Naive thymus-derived CD4-positive, alpha-beta T cell (primary cell): ENCODE measurements at regions not wholly inside any gene's neighbourhood (a gene's known extent, or its start where the extent isn't known, plus 50 kb on each side); places are given as distances from the start of the nearest gene placed in this dataset.

Experiments used
- ATAC-seq: fragments of 150-1000 bp; cut with Tn5 transposase; 2 replicates; pipeline ENCODE4 v1.10.0; 2021; ENCODE audit warnings: mild to moderate bottlenecking, moderate library complexity
- CTCF ChIA-PET: fragments of 350-600 bp; sonication (Branson Sonifier 250); formaldehyde crosslinking; loops from one replicate; lab custom pipeline; 2021; ENCODE audit warnings: antibody characterized with exemption; lab: Charles Lee
- POLR2A ChIA-PET: fragments of 350-600 bp; sonication (Branson Sonifier 250); formaldehyde crosslinking; loops from one replicate; lab custom pipeline; 2021; ENCODE audit warnings: antibody characterized with exemption, inconsistent platforms; lab: Charles Lee
- DNase-seq, 9 donors: peaks; one replicate each; pipeline versions ENCODE4 v3.0.0 to v3.0.0-alpha.2; 2020 to 2022; ENCODE audit warnings: mixed read lengths in 1 of 9
- H3K27ac ChIP-seq: one replicate; pipeline ENCODE4 v1.7.0; 2013; ENCODE audit warnings: mild to moderate bottlenecking, low read depth, low read length, moderate library complexity
- H3K27me3 ChIP-seq, 2 donors: one replicate each; pipeline ENCODE4 v1.7.0; 2013; ENCODE audit warnings: low read length in 2 of 2, mild to moderate bottlenecking in 2 of 2, moderate library complexity in 2 of 2; ENCODE audit not compliant: control insufficient read depth in 2 of 2, insufficient read depth in 2 of 2
- H3K36me3 ChIP-seq, 3 experiments: 1 replicate in 2 of 3; 2 replicates in 1 of 3; pipeline ENCODE4 v1.7.0; 2013; ENCODE audit warnings: low read length in 3 of 3, mild to moderate bottlenecking in 3 of 3, moderate library complexity in 1 of 3; ENCODE audit not compliant: insufficient read depth in 3 of 3, control insufficient read depth in 2 of 3
- H3K4me1 ChIP-seq, 2 donors: one replicate each; pipeline ENCODE4 v1.7.0; 2013; ENCODE audit warnings: low read length in 2 of 2, mild to moderate bottlenecking in 2 of 2, moderate library complexity in 1 of 2; ENCODE audit not compliant: control insufficient read depth in 2 of 2, insufficient read depth in 2 of 2
- H3K4me3 ChIP-seq: 2 replicates; pipeline ENCODE4 v1.7.0; 2013; ENCODE audit warnings: mild to moderate bottlenecking, low read length
- H3K9me3 ChIP-seq, 3 experiments: 1 replicate in 2 of 3; 2 replicates in 1 of 3; pipeline ENCODE4 v1.7.0; 2013; ENCODE audit warnings: low read length in 3 of 3; ENCODE audit not compliant: control insufficient read depth in 2 of 3
- H3K27ac Mint-ChIP-seq, 9 donors: one replicate each; pipeline ENCODE4 v1.8.0; 2020 to 2022; ENCODE audit warnings: mixed read lengths in 9 of 9, mild to moderate bottlenecking in 8 of 9, moderate library complexity in 5 of 9, inconsistent platforms in 2 of 9
- H3K27me3 Mint-ChIP-seq, 5 donors: one replicate each; pipeline ENCODE4 v1.8.0; 2021 to 2022; ENCODE audit warnings: mixed read lengths in 5 of 5, mild to moderate bottlenecking in 1 of 5
- H3K36me3 Mint-ChIP-seq, 5 donors: one replicate each; pipeline ENCODE4 v1.8.0; 2020 to 2022; ENCODE audit warnings: mixed read lengths in 5 of 5, mild to moderate bottlenecking in 3 of 5, inconsistent platforms in 1 of 5
- H3K4me1 Mint-ChIP-seq, 7 donors: one replicate each; pipeline ENCODE4 v1.8.0; 2020 to 2022; ENCODE audit warnings: mixed read lengths in 7 of 7, mild to moderate bottlenecking in 3 of 7, inconsistent platforms in 1 of 7
- H3K4me3 Mint-ChIP-seq, 10 donors: one replicate each; pipeline ENCODE4 v1.8.0; 2020 to 2022; ENCODE audit warnings: mild to moderate bottlenecking in 10 of 10, mixed read lengths in 10 of 10, moderate library complexity in 6 of 10, inconsistent platforms in 2 of 10
- H3K9me3 Mint-ChIP-seq, 11 donors: one replicate each; pipeline ENCODE4 v1.8.0; 2020 to 2022; ENCODE audit warnings: mixed read lengths in 11 of 11, mild to moderate bottlenecking in 4 of 11, inconsistent platforms in 1 of 11, moderate library complexity in 1 of 11
- intact Hi-C, 2 donors: fragments of 100-400 bp; cut with micrococcal nuclease; formaldehyde crosslinking; loops; one replicate each; pipeline ENCODE4 v1.15.1; 2023

DNA sequence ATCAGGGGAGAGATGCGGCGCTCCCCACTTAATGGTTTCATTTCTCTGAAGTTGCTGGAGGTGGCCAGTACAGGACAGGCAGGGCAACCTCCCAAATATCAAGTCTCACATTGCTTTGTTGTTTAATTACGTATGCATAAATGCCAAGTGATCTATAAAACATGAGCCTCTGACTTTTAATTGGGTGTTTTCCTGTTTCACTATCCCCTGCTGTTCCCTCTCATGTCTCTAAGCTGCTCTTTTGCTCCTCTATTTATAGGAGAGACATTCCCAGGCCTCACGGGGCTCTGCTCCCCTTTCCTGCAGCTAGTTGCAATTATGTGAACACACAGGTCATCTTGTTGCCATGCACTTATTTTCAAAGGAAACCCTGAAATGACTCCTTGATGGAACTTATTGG, 1173.5 kb upstream of the GOT2 start:
- Mint-ChIP-seq H3K4me1 (no peaks in the 10 kb centered on the region), H3K9me3 (peaks cover 0 to 29% (median 6%) of the 10 kb centered on the region in 11 donors), H3K36me3 (no peaks in the 10 kb centered on the region), H3K4me3 (no peak overlapping the region), H3K27ac (no peak overlapping the region), H3K27me3 (no peaks in the 10 kb centered on the region)
- no peaks in the 10 kb centered on the region for H3K27me3 ChIP-seq
- ChIA-PET CTCF (no interaction called here), POLR2A (no interaction called here)
- no peaks in the 10 kb centered on the region for H3K4me1 ChIP-seq
- H3K36me3 ChIP-seq = no peaks in the 10 kb centered on the region
- no peaks in the 10 kb centered on the region for H3K9me3 ChIP-seq
- no peak overlapping the region for H3K4me3 ChIP-seq
- no peak overlapping the region for H3K27ac ChIP-seq
- intact Hi-C loops = no loop called here
- DNase-seq (no peak), ATAC-seq (no peak)

DNA sequence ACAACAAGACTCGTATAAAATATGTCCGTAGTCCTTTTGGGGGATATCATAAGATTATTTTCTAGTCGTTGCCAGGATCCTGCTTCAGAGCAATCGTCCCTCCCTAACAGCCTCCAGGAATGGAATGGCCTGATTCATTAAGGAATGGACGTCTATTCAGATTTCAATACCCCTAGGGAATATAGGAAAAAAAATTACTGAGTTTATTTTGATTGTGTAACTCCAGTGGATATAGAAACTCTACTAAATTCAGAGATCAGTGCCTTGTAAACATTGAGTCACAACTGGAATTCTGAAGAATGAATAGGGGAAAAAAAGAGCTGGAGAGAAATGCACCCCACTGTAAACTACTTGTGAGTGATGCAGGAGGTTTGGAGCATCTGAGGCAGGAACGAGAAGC, 1171.5 kb upstream of the GOT2 start:
- POLR2A ChIA-PET = no interaction called here
- H3K9me3 ChIP-seq = no peaks in the 10 kb centered on the region
- H3K4me3 ChIP-seq = no peak overlapping the region
- H3K36me3 ChIP-seq = no peaks in the 10 kb centered on the region
- ATAC-seq = no peak
- intact Hi-C loops = no loop called here
- H3K27me3 ChIP-seq = no peaks in the 10 kb centered on the region
- Mint-ChIP-seq H3K36me3 (no peaks in the 10 kb centered on the region), H3K9me3 (peaks cover 0 to 21% (median 5%) of the 10 kb centered on the region in 11 donors), H3K27ac (no peak overlapping the region), H3K4me3 (no peak overlapping the region), H3K4me1 (no peaks in the 10 kb centered on the region), H3K27me3 (no peaks in the 10 kb centered on the region)
- H3K27ac ChIP-seq = no peak overlapping the region
- no peak for DNase-seq
- CTCF ChIA-PET = no interaction called here
- H3K4me1 ChIP-seq = no peaks in the 10 kb centered on the region

DNA sequence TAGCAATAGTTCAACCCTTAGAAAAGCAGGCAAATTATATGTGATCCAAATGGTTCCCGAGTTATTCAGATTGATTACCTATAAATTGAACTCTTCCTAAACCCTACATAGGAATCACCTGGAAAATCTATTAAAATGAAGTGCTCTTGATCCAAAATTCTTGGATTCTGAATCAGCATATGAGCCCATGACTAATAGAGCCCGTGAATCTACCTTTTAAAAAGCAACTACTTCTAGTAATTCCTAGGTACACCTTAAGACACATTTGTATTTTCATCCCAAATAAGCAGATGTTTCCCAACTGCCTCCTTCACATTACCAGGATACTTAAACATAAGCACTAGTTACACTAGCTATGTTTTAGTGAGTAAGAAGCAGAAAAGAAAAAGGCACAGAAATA, 1171.0 kb upstream of the GOT2 start:
- H3K36me3 Mint-ChIP-seq = no peaks in the 10 kb centered on the region
- ChIA-PET CTCF (no interaction called here), POLR2A (no interaction called here)
- Histone ChIP-seq H3K27ac (no peak overlapping the region), H3K4me3 (no peak overlapping the region), H3K36me3 (no peaks in the 10 kb centered on the region), H3K27me3 (no peaks in the 10 kb centered on the region), H3K4me1 (no peaks in the 10 kb centered on the region), H3K9me3 (no peaks in the 10 kb centered on the region)
- peaks cover 0 to 16% (median 3%) of the 10 kb centered on the region in 11 donors for H3K9me3 Mint-ChIP-seq
- ATAC-seq = no peak
- H3K27ac Mint-ChIP-seq = no peak overlapping the region
- DNase-seq = no peak
- H3K27me3 Mint-ChIP-seq = no peaks in the 10 kb centered on the region
- no peak overlapping the region for H3K4me3 Mint-ChIP-seq
- intact Hi-C loops = no loop called here
- H3K4me1 Mint-ChIP-seq = no peaks in the 10 kb centered on the region

DNA sequence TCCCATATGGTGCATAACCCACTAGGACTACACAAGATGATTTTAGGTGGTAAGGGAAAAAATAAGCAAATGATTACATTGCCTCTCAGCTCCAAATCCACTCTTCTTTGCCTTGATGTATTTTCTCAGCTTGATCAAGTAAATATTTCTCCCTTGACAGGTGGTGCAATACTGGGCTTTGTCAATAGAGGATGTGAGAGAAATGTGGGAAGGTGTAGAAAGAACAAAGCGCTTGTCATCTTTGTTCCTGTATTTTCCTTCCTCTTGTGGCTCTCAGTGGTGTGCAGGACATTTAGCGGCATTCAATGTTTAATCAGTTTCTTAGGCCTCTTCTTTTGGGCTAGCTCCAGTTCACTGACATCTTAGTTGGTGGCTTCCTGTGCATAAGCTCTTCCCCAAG, 1165.8 kb upstream of the GOT2 start:
- no peaks in the 10 kb centered on the region for H3K4me1 Mint-ChIP-seq
- Histone ChIP-seq H3K27ac (no peak overlapping the region), H3K27me3 (no peaks in the 10 kb centered on the region), H3K36me3 (no peaks in the 10 kb centered on the region), H3K9me3 (no peaks in the 10 kb centered on the region), H3K4me1 (no peaks in the 10 kb centered on the region), H3K4me3 (no peak overlapping the region)
- peaks cover 0 to 26% (median 8%) of the 10 kb centered on the region in 11 donors for H3K9me3 Mint-ChIP-seq
- intact Hi-C loops = no loop called here
- no peak for ATAC-seq
- CTCF ChIA-PET = no interaction called here
- H3K27me3 Mint-ChIP-seq = no peaks in the 10 kb centered on the region
- DNase-seq = no peak
- no peak overlapping the region for H3K4me3 Mint-ChIP-seq
- H3K36me3 Mint-ChIP-seq = no peaks in the 10 kb centered on the region
- H3K27ac Mint-ChIP-seq = no peak overlapping the region
- POLR2A ChIA-PET = no interaction called here

DNA sequence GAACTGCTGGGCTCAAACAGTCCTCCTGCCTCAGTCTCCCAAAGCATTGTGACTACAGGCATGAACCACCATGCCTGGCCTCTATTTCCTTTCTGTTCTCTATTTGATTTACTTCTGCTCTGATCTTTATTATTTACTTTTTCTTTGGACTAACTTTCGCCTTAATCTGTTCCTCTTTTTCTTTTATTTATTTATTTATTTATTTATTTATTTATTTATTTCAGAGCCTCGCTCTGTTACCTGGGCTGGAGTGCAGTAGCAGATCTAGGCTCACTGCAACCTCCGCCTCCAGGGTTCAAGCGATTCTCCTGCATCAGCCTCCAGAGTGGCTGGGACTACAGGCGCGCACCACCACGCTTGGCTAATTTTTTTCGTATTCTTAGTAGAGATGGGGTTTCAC, 1158.3 kb upstream of the GOT2 start:
- H3K9me3 Mint-ChIP-seq = peaks cover 11 to 56% (median 17%) of the 10 kb centered on the region in 11 donors
- H3K36me3 Mint-ChIP-seq = no peaks in the 10 kb centered on the region
- H3K4me1 Mint-ChIP-seq = no peaks in the 10 kb centered on the region
- Histone ChIP-seq H3K9me3 (no peaks in the 10 kb centered on the region), H3K4me1 (no peaks in the 10 kb centered on the region), H3K27me3 (no peaks in the 10 kb centered on the region), H3K4me3 (no peak overlapping the region), H3K36me3 (no peaks in the 10 kb centered on the region), H3K27ac (no peak overlapping the region)
- no peak for DNase-seq
- POLR2A ChIA-PET = no interaction called here
- H3K27me3 Mint-ChIP-seq = no peaks in the 10 kb centered on the region
- no peak overlapping the region for H3K4me3 Mint-ChIP-seq
- ATAC-seq = no peak
- CTCF ChIA-PET = no interaction called here
- no peak overlapping the region for H3K27ac Mint-ChIP-seq
- intact Hi-C loops = no loop called here

DNA sequence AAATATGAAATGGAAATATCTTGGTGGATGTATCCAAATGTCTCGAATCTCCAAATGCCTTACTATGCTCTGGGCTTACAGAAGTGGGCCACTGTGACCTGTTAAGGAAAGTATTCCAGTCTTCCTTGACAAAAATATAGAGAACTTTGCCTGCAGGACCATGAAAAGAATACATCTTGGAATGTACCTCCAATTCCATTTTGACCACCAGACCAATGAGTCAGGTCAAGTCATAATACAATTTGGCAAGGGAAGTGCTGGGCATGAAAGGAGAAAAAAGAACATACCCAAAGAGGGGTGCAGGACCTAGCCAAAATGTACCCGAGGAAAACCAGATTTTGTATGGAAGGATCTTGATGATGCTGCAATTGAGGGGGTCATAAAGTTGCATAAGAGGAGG, 1153.7 kb upstream of the GOT2 start:
- intact Hi-C loops = no loop called here
- no peak for ATAC-seq

DNA sequence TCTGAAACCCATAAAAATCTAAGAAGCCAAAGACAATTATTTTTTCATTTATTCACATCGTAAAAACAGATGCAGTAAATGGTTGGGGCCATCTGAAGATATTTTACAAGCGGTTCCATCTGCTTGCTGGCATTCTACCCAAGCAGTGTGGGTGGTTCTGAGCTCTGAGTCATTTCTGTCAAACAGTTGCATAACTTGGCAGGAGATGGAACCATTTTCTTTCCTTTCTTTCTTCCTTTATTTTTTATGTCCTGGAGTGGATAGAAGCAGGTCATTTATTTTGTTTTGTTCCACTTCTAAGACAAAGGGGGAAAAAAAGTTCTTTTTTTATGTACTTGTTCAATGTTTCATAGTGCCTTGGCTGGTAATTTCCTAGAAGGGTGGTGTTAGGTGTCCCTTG, 1151.9 kb upstream of the GOT2 start:
- DNase-seq = no peak
- H3K4me3 Mint-ChIP-seq = no peak overlapping the region
- H3K9me3 Mint-ChIP-seq = peaks cover 4 to 38% (median 11%) of the 10 kb centered on the region in 11 donors
- no peaks in the 10 kb centered on the region for H3K4me1 ChIP-seq
- H3K27ac ChIP-seq = no peak overlapping the region
- no peak overlapping the region for H3K4me3 ChIP-seq
- H3K27ac Mint-ChIP-seq = no peak overlapping the region
- ATAC-seq = no peak
- no peaks in the 10 kb centered on the region for H3K27me3 ChIP-seq
- ChIA-PET CTCF (no interaction called here), POLR2A (no interaction called here)
- intact Hi-C loops = no loop called here
- no peaks in the 10 kb centered on the region for H3K36me3 ChIP-seq
- no peaks in the 10 kb centered on the region for H3K4me1 Mint-ChIP-seq
- no peaks in the 10 kb centered on the region for H3K36me3 Mint-ChIP-seq
- H3K9me3 ChIP-seq = no peaks in the 10 kb centered on the region
- H3K27me3 Mint-ChIP-seq = no peaks in the 10 kb centered on the region

More for the DNA sequence above, 1153.7 kb upstream of the GOT2 start:
- Histone ChIP-seq H3K9me3 (no peaks in the 10 kb centered on the region), H3K4me3 (no peak overlapping the region), H3K27me3 (no peaks in the 10 kb centered on the region), H3K36me3 (no peaks in the 10 kb centered on the region), H3K4me1 (no peaks in the 10 kb centered on the region), H3K27ac (no peak overlapping the region)
- Mint-ChIP-seq H3K4me3 (no peak overlapping the region), H3K4me1 (no peaks in the 10 kb centered on the region), H3K9me3 (peaks cover 7 to 40% (median 16%) of the 10 kb centered on the region in 11 donors), H3K36me3 (no peaks in the 10 kb centered on the region), H3K27ac (no peak overlapping the region), H3K27me3 (no peaks in the 10 kb centered on the region)
- ChIA-PET CTCF (no interaction called here), POLR2A (no interaction called here)
- DNase-seq = no peak
